PC-9 (cell line): ENCODE measurements at regions not wholly inside any gene's neighbourhood (a gene's known extent, or its start where the extent isn't known, plus 50 kb on each side); places are given as distances from the start of the nearest gene placed in this dataset.

ENCODE experiments used
- EZH2 ChIP-seq: fragments of 200-600 bp; sonication (generic); IDR thresholded peaks from 2 replicates; pipeline ENCODE4 v1.8.0; 2017; ENCODE audit warnings: antibody characterized with exemption, low read depth
- TF ChIP-seq, protein P1 (sequence below): fragments of 200-600 bp; sonication (generic); conservative IDR thresholded peaks from 2 replicates; pipeline ENCODE4 v1.6.1; 2017; ENCODE audit warnings: mixed run types, antibody characterized with exemption, mild to moderate bottlenecking, moderate library complexity

- TF ChIP-seq, protein P1, sequence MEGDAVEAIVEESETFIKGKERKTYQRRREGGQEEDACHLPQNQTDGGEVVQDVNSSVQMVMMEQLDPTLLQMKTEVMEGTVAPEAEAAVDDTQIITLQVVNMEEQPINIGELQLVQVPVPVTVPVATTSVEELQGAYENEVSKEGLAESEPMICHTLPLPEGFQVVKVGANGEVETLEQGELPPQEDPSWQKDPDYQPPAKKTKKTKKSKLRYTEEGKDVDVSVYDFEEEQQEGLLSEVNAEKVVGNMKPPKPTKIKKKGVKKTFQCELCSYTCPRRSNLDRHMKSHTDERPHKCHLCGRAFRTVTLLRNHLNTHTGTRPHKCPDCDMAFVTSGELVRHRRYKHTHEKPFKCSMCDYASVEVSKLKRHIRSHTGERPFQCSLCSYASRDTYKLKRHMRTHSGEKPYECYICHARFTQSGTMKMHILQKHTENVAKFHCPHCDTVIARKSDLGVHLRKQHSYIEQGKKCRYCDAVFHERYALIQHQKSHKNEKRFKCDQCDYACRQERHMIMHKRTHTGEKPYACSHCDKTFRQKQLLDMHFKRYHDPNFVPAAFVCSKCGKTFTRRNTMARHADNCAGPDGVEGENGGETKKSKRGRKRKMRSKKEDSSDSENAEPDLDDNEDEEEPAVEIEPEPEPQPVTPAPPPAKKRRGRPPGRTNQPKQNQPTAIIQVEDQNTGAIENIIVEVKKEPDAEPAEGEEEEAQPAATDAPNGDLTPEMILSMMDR = no peak
- TF ChIP-seq EZH2 = no peak
Observed at GRCh38 chr11:122459064-122459463, 196.5 kb upstream of the UBASH3B start.
